NCI-H2196 (cell line): ENCODE measurements at regions not wholly inside any gene's neighbourhood (a gene's known extent, or its start where the extent isn't known, plus 50 kb on each side); places are given as distances from the start of the nearest gene placed in this dataset.

Experiments
- DNase-seq: peaks from one replicate; lab custom pipeline; 2025; ENCODE audit not compliant: unreplicated experiment; lab: John Stamatoyannopoulos, UW

DNA sequence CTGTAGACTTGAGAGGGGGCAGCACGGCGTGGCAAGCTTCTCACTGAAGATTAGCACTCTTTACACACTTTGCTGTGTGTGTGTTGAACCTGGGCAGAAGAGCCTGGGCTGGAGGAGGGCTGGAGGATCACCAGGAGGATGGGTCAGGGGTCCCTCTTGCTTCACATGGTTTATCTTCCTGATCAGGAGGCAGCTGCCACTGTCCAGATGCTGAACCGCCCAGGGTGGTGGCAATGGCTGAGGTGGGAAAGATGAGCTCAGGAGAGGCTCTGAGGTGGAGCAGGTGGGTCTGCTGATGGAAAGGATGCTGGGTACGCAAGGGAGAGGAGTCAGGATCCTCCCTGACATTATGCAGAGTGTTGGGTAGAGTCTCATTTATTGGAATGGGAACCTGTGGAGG lies 191.5 kb downstream of the RAMP3 start:
- no peak for DNase-seq

DNA sequence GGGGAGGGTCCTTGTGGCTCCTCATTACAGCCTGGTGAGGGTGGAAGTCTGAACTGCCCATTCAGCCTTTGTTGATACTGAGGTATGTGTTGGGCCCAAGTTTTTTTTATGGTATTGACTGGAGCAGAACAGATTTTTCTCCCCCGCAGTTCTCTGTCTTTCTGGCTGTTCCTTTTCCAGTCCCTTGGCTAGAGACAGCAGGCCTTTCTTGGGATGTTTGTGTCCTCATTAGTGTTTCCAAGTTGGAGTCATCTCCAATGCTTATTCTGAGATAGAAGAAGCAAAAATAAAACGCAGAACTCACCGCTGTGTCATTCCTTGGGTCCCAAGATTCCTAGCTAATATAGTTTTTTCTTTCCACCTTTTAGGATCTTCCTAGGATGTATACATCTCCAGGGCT lies 193.3 kb downstream of the RAMP3 start:
- no peak for DNase-seq

DNA sequence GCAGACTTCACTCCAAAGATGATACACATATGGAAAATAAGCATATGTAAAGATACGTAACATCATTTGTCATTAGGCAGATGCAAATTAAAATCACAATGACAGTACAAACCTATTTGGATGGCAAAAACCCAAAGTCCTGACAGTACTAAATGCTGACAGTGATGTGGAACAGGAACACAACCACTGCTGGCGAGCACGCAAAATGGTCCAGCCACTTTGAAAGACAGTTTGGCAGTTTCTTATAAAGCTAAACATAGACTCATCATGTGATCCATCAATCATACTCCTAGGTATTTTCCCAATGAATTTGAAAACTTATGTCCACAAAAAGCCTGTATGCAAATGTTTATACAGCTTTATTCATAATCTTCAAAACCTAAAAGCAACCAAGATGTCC lies 200.7 kb downstream of the RAMP3 start:
- DNase-seq, result no peak

DNA sequence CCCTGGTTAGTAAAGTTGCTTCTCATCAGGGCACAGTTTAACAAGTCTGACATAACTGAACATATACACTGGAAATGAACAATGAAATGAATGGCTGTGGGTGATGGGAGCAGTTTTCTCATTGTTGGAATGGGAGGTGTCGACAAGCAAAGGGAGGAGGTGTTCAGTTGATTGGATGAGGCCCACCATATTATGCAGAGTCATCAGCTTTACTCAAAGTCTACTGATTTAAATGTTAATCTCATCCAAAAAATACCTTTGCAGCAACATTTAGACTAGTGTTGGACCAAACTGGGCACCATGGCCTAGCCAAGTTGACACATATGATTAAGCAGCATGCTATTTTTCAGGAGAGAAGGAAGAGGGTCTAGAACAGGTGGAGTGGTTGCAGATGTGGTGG lies 201.7 kb downstream of the RAMP3 start:
- no peak for DNase-seq

DNA sequence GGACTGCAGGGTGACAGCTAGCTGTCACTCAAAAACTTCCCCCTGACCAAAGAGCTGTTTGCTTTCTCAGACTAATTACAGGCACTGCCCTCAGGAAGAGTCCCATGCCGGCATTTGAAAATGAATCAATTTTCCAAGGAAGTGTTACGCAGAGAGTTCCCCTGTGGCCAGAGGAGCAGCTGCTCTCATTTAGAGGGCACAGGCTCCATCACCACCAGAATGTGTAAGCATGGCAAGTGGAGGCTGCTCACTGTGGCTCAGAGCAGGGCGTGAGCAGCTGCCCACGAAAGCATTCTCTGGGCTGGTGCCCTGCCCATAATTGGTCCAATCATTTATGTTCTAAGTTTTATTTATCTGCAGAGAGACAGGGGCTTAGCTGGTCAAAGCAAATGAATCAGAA lies 202.2 kb downstream of the RAMP3 start:
- DNase-seq, result no peak

DNA sequence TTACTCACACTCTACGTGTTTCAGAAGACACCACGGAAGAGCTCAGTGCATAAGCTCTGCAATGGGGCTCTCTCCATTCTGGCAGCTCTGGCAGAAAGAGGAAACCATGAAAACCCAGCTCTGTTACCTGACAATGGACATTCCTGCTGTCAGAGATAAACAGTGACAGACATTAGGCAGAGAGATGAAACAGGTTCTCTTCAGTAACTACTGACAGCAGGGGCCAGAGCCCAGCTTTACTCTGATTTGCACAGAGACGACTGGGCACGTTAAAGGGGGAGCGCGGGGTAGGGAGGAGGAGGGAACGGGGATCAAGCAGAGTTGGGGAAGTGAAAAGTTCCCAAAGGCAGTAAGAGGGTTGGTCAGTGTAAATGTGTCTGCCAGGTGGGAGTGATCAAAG lies 206.1 kb downstream of the RAMP3 start:
- DNase-seq, result no peak

DNA sequence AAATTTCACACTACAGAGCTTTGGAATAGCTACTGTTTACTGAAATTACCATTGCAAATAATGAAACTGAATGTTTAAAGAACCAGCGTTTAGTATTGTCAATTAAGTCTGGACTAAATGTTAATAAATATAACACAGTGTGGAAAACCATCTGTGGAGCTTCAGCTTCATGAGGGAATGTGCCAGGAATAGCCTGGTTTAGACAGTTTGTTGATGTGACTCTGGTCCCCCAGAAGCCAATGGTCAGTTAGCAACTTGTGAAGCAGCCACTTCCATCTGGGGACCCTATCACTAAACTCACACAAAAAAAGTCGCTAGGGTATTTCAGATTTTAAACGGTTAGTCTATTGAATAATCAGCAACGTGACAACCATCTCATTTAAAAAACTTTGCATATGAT lies 207.8 kb downstream of the RAMP3 start:
- DNase-seq, result no peak

DNA sequence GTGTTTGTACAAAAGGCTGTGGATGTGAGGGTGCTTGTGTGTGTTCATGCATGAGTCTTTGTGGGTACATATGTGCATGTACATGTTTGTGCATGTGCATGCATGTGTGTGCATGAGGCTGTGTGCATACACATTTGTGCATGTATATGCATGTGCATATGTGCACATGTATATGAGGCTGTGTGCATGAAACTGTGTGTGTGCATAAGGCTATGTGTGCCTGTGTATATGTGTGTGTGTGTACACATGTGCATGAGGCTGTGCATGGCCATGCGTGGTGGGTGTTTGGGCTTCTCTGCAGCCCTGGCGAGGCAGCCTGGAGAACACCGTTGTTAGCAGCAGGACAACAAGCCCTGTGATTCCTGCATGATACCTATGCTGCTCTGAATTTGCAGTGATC lies 207.7 kb upstream of the ADCY1 start:
- DNase-seq, result no peak

DNA sequence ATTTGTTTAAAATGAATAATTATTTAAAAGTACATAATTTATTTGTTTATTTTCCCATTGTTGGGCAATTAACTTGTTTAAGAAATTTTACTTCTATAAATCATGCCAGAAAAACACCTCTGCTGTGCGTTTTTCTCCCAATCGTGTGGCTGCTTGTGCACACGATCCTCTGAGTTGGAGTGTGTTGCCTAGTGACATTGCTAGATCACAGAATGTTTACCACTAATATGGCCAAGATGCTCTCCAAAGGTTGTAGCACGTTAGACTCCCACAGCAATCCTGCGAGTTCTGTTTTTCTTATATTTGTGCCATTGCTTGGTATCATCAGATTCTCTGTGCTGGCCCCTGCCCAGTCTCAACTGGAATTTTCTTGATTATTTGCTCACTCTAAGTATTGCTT lies 207.1 kb upstream of the ADCY1 start:
- no peak for DNase-seq

DNA sequence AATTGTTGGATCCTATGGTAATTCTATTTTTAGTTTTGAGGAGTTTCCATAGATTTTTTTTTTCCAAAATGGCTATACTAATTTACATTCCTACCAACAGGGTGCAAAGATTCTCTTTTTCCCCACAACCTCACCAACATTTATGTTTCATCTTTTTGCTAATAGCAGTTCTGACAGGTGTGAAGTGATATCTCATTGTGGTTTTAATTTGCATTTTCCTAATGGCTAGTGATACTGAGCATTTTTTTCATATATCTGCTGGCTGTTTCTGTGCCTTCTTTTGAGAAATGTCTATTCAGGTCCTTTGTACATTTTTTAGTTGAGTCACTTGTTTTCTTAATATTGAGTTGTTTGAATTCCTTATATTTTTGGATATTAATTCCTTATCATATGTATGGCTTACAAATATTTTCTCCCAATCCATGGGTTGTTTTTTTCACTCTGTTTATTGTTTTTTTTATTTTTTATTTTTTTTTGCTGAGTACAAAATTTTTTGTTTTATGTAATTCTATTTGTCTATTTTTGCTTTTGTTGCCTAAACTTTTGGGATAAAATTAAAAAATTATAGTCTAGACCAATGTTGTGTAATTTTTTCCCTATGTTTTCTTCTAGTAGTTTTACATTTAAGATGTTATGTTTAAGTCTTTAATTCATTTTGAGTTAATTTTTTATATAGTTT lies 205.9 kb upstream of the ADCY1 start:
- no peak for DNase-seq

DNA sequence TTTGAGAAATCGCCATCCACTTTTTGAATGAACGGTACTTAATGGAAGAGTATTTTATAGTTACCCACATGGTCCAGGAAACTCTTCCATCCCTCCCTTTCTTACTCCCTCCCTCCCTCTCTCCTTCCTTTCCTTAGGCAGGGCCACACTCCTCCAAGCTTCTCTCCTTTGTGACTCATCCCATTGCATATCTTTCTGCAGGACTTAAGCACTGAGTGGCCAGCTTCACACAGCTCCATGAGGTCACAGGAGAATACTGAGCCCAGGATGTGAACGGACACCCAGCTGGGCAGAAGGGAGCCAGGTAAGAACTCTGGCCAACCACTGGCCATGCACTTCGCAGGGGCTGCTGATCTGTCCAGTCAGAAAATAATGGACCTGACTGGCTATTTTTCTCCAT lies 189.7 kb upstream of the ADCY1 start:
- no peak for DNase-seq

DNA sequence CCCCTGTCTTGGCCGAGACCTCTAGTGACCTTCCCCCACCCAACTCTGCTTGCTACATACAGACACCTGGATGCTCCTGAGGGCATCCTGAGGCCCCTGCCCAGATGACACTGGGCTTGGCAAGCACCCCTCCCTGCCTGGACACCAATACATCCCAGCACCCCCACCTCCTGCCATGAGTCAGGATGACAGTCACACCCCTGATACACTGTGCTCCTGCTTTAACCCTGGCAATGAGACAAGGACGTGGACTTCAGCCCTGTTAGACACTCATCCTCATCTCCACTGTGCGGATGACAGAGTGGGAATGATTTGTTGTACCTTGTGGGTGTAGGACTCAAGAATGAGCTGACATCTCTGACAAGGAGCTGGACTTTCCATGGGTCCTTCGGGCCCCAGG lies 186.3 kb upstream of the ADCY1 start:
- DNase-seq, result no peak

DNA sequence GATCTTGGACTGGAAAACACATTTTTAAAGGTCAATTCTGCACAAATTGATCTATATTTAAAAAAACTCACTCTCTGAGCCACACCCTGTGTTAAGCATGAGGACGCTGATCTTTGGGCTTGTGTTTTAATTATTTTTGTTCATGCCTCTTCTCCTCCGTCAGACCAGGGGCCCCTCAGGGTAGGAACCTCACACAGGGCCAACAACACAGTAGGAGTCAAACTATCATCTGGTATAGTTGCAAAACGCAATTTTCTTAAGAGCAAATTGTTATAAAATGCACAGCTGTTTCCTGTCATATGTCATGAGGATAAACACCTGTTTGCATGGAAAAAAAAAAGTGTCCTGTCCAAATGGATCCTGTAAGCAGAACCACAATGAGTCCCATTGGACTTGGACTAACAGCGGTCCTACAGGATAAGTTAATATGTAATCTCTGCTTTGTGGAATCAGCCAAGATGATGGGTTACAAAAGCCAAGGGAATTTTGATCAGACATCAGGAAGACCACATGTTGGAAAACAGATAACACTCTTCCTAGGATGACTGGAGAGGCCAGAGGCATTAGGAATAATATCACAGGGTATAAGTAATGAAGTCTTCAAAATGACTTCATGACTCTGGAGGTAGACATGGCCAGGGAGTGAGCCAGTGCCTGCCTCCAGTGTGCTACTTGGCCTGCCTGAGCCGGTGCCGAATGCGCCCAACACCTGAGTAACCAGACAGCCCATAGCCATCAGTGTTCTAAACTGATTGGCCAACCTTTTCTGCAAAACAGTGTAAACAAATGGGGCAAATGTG lies 184.9 kb upstream of the ADCY1 start:
- DNase-seq, result no peak

DNA sequence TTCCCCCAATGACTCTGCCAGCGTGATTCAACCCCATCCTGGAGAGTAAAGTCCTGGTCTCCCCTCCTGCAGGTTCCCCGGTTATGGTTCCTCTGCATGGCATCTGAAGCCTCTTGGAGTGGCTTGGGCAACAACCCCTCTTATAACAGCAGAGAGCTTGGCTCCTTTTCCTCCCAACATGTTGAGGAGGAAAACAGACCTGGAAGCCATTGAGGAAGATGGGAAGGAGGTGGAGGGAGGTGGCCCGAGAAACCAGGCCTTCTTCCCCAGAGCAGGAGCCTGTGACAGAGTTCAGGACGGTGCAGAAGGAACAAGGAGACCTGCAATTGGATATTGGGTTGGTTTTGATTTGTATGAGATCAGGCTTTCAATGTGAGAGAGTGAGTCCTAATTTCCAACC lies 184.0 kb upstream of the ADCY1 start:
- DNase-seq, result no peak

DNA sequence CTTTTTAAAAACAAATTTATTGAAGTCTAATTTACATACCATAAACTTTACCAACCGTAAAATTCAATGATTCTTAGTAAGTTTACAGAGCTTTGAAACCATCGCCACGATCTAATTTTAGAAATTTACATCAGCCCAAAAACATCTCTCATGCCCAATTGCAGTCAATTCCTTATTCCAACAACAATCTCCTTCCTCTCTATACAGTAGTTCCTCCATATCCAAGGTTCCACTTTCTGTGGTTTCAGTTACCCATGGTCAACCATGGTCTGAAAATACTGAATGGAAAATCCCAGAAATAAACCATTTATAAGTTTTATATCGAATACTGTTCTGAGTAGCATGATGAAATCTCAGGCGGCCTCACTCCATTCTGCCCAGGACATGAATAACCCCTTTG lies 183.4 kb upstream of the ADCY1 start:
- DNase-seq, result no peak

DNA sequence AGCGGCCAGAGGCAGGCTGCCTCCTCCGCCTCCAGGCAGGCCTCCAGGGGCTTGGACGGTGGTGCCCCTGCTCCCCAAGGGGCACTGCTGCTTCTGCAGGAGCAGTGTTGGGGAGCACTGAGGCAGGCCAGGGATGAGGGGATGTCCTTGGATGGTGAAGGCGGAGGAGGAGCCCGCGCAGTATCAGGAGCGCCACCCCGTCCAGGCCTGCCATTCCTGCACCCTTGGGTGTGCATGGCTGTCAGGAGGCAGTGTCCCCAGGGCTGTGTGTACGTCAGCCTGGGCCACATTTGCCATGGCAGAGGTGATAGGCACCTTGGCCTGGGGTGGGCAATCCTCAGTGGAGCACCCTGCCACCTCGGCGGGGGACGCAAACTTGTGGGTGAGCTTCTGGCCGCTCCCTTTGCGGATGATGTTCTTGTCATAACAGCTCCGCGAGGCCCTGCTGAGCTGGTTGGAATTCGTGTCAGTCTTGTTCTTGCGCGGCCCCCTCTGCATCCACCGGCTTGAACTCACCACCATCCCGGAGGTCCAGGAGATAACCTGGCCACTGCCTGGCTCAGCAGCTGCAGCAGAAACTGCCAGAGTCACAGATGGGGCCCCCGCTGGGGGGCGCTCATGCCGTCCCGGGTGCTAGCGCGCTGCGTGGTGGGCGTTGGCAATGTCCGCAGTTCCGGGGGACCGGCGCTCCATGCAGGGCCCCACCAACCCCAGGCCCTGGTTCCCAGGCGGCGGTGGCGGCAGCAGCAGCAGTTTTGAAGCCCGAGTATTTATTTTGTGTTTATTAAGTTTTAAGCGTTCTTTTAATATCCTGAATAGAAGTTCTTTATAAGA lies 182.3 kb upstream of the ADCY1 start:
- DNase-seq, result no peak

DNA sequence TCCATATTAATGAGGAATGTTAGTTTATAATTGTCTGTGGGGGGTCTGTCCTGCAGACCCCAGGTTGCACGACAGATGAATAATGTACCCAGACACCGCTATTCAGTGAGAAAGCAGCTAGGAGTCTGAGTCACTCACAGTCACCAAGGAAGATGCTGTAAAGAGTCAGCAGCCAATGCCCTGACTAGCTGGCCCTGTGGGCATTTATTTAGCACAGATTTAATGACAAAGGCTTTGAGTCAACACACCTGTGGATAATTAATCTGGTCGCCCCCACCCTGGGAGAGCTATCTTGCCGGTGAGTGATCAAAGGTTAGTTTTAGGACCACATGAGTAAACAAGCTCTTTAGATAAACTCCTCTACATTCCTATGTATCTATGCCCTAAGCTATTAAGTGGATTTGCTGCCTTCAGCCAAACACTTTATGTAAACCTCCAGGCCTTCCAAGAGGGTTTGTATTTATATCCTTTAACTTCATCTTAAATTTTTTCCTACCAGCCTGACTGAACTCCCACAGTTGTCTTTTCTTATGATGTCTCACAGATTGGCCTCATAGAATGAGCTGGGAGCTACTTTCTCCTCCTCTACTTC lies 180.0 kb upstream of the ADCY1 start:
- DNase-seq, result no peak

DNA sequence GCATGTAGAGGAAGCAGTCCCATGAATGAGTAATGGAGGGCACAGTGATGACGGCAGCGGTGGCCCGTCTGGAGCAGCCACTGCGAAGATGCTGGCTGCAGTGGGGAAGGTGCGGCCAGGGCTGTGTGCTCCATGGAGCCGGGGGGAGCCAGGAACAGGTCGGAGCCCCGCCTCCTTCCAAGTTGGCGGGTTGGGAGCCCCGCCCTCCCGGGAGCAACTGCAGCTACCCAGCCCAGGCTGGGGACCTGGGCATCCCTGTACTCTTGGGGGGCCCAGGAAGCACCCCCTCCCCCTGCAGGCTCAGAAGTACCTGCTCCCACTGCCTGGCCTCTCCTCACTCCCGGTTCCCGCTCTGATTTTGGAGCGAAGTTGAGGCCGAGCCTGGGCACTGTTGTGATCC lies 175.1 kb upstream of the ADCY1 start:
- no peak for DNase-seq

DNA sequence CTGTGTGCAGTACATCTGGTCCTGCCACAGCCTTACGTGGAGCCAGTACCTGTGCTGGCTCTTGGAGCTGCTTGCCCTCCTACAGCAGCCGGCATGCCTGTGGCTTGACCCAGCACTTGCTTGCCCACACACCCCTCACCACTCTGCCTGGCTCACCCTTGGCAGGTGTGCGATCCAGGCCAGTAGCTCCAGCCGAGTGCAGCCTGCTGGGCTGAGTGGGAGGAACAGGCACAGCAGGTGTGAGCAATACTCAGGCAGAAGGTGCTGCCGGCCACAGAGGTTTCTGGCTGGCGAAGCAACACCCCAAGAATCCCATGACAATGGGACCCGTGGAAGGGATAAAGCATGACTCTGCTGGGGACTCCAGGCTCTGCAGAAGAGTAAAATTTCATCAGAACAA lies 173.5 kb upstream of the ADCY1 start:
- DNase-seq, result peak; percentile 18

DNA sequence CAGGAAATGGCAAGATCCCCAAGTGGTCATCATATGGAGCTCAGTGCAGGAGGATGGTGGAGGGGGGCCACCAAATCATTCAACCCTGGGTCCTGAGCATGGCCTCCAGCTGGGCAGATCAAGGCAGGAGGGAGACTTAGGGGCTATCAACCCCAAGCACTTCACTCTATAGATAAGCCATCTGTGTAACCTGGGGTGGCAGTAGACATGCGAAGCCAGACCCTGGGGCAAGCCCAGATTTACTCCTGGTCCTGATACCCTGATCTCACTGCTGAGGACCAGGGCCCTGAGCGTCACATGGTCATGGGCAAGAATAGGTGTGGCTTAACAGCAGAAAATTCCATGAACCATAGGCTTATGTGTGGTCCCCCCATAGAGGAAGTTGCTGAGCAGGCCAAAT lies 173.0 kb upstream of the ADCY1 start:
- DNase-seq, result no peak

DNA sequence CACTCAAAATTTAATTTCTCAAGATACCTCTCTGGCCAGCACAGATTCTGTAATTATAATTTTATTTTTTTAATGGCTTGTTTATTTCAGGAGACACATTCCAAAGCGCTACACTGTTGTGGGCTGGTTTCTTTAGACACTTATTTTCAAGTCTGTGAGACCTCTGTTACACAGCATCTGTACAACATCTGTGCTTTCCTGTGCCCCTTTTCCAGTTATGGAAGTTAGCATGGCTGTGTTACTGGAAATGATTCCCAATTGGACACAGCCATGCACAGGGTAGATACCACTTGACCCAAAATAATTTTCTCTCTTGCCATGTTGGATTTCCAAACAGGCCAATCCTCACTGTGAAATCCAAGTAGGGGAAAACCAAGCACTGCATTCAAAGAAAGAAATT lies 172.3 kb upstream of the ADCY1 start:
- DNase-seq, result no peak
